Stomach (tissue), 4 donors: ENCODE measurements at regions not wholly inside any gene's neighbourhood (a gene's known extent, or its start where the extent isn't known, plus 50 kb on each side); places are given as distances from the start of the nearest gene placed in this dataset.

Experiments
- CTCF ChIP-seq, 7 experiments: fragments of 450-650 bp in 4 of 7; fragments of 200-600 bp in 3 of 7; sonication (generic) in 3 of 7; IDR thresholded peaks; one replicate each; pipeline ENCODE4 v1.5.1; 2016 to 2019; ENCODE audit warnings: antibody characterized with exemption in 7 of 7, control low read depth in 2 of 7, mild to moderate bottlenecking in 1 of 7
- EP300 ChIP-seq: sonication (generic); formaldehyde crosslinking; IDR thresholded peaks from one replicate; pipeline ENCODE4 v1.6.1; 2017; ENCODE audit warnings: antibody characterized with exemption
- POLR2A ChIP-seq, 4 donors: fragments of 450-650 bp; IDR thresholded peaks; one replicate each; pipeline ENCODE4 v1.6.1; 2016; ENCODE audit warnings: antibody characterized with exemption in 4 of 4, control low read depth in 2 of 4, mild to moderate bottlenecking in 1 of 4, moderate library complexity in 1 of 4

GRCh38 chr10:29738341-29738740 lies 103.6 kb upstream of the SVIL start:
- TF ChIP-seq POLR2A (IDR thresholded peaks at IDR 0.05) (no peak), CTCF (IDR thresholded peaks at IDR 0.05) (no peak), EP300 (no peak)
